ENCODE measurements at regions not wholly inside any gene's neighbourhood (a gene's known extent, or its start where the extent isn't known, plus 50 kb on each side); places are given as distances from the start of the nearest gene placed in this dataset.

- TF ChIP-seq GLIS3 (CRISPR knock-in tag; IDR thresholded peaks at IDR 0.05) (no peak), PPARA (CRISPR knock-in tag; IDR thresholded peaks at IDR 0.05; ENCODE audit: borderline replicate concordance) (no peak), ESRRG (CRISPR knock-in tag; IDR thresholded peaks at IDR 0.05) (no peak), POU6F1 (CRISPR knock-in tag; IDR thresholded peaks at IDR 0.05; ENCODE audit: borderline replicate concordance, low read depth) (no peak)
- TF ChIP-seq, protein P1, sequence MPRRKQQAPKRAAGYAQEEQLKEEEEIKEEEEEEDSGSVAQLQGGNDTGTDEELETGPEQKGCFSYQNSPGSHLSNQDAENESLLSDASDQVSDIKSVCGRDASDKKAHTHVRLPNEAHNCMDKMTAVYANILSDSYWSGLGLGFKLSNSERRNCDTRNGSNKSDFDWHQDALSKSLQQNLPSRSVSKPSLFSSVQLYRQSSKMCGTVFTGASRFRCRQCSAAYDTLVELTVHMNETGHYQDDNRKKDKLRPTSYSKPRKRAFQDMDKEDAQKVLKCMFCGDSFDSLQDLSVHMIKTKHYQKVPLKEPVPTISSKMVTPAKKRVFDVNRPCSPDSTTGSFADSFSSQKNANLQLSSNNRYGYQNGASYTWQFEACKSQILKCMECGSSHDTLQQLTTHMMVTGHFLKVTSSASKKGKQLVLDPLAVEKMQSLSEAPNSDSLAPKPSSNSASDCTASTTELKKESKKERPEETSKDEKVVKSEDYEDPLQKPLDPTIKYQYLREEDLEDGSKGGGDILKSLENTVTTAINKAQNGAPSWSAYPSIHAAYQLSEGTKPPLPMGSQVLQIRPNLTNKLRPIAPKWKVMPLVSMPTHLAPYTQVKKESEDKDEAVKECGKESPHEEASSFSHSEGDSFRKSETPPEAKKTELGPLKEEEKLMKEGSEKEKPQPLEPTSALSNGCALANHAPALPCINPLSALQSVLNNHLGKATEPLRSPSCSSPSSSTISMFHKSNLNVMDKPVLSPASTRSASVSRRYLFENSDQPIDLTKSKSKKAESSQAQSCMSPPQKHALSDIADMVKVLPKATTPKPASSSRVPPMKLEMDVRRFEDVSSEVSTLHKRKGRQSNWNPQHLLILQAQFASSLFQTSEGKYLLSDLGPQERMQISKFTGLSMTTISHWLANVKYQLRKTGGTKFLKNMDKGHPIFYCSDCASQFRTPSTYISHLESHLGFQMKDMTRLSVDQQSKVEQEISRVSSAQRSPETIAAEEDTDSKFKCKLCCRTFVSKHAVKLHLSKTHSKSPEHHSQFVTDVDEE (CRISPR knock-in tag; IDR thresholded peaks at IDR 0.05): no peak
Measured at GRCh38 chr3:178483704-178484103, 52.5 kb upstream of the KCNMB2 start.

All from SK-N-SH treated with all-trans-retinoic acid at 6 μM for 48 hours (cell line).